Right renal cortex interstitium (tissue), 3 donors: ENCODE measurements at regions not wholly inside any gene's neighbourhood (a gene's known extent, or its start where the extent isn't known, plus 50 kb on each side); places are given as distances from the start of the nearest gene placed in this dataset.
"Not testable (repeated sequence)": the region's sequence is repeated elsewhere in the genome, so short reads cannot be mapped to it uniquely, and the experiment has no call there.

Experiments used
- DNase-seq, 3 donors: peaks; one replicate each; pipeline ENCODE4 v3.0.0-alpha.2; 2013; ENCODE audit warnings: low read depth in 3 of 3, low spot score in 2 of 3

DNA sequence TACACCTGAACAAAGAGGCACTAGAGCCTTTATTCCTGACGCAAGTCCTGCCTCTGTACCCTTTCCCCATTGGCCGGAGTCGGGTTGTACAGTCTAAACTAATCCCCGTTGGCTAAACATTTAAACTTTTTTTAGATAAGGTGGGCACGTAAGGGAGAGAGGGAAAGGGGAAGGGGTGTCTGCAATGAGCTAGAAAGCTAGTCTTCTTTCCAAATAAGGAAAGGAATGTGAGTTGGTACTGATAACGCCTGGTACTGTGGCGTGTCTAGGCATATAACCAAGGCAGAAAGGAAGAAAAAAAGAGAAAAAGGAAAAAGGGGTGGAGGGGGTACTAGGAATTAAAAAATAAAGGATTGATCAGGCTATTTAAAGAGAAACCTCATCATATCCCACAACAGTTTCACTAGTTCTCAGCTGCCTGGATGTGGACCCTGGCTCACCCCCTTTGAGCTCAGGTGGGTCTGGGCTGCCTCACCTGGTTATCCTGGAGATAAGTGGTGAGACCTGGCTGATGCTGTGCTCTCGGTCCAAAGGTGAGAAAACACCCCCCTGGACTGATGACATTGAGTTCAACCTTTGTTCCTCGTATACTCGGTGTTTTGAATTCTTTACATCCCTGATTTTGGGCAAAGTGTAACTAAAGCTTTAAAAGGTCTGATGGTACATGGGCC is 90.9 kb upstream of the EEF2KMT start:
- DNase-seq = no peak

DNA sequence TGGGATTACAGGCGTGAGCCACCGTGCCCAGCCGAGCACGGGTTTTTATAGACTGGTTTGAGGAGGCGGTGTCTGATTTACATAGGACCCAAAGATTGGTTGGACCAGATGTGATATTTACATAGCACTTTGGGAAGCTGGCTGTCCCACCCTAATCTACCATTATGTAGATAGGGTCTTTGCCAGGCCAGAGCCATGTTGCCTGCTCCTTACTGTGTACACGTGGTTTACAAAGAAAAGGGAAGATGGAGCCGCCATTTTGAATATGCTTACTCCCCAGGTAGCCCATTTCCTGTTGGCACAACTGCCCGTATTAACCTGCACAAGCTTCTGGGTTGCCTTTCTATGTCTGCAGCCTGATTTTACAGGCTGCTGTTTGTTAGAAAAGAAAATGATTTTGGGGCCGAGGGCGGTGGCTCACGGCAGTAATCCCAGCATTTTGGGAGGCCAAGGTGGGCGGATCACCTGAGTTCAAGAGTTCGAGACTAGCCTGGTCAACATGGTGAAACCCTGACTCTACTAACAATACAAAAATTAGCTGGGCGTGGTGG is 89.9 kb upstream of the EEF2KMT start:
- DNase-seq = no peak

DNA sequence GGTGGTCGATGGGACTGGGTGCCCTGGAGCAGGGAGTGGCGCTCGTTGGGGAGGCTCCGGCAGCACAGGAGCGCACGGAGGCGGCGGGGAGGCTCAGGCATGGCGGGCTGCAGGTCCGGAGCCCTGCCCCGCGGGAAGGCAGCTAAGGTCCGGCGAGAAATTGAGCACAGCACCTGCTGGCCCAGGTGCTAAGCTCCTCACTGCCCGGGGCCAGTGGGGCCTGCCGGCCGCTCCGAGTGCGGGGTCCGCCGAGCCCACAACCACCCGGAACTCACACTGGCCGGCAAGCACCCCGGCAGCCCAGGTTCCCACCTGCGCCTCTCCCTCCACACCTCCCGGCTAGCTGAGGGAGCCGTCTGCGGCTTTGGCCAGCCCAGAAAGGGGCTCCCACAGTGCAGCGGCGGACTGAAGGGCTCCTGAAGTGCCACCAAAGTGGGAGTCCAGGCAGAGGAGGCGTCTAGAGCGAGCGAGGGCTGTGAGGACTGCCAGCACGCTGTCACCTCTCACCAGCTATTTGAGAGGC is 88.8 kb upstream of the EEF2KMT start:
- no peak for DNase-seq

DNA sequence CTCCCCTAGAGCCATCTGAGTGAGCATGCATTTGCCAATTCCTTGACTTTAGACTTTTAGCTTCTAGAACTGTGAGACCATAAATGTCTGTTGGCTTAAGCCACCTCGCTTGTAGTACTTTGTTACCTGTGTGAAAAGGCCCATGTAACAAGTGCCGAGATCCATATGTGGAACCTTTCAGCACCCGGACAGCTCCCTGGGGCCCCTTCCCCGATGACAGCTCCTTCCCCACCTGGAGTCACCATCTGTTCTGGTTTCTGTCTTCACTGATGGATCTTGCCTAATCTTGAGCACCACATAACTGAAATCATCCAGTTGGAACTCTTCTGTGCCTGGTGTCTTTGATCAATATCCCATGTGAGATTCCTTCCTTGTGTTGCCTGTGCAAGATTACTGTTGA is 78.9 kb upstream of the EEF2KMT start:
- DNase-seq = peak in 1 of 3 donors; percentile 2

GRCh38 chr16:5175266-5175665 is 77.7 kb upstream of the EEF2KMT start:
- no peak for DNase-seq

DNA sequence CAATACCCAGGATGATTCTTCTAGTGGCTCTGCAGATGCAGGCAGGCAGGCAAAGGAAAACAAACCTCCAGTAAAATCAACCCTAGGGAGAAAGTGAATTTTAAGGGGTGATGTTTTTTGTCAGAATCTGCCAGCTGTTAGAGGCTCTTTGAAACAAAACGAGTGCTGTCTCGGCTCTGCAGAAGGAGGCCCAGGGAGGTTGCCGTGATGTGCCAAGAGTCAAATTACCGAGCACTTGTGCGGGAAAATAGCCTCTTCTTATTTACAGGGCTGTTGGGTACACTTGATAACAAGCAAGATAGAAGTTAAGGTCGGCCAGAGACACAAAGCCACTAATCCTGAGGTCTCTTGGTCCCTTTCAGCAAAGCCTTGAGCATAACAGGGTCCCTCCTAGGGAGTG is 68.9 kb upstream of the EEF2KMT start:
- DNase-seq = no peak

- DNase-seq = not testable (repeated sequence)
These were observed 67.8 kb upstream of the EEF2KMT start for GRCh38 chr16:5165429-5165828.

DNA sequence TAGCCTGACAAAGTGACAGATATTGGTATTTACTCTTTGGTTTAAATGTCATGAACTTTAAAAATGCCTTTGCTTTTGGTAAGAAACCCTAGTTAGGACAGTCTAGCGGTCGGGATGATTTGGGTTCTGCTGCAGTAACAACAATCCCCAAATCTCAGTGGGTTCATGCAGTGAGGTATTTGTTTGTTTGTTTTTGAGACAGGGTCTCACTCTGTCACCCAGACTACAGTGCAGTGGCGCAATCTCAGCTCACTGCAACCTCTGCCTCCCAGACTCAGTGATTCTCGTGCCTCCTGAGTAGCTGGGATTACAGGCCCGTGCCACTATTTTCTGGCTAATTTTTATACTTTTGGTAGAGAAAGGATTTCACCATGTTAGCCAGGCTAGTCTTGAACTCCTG is 65.2 kb upstream of the EEF2KMT start:
- not testable (repeated sequence) for DNase-seq

- not testable (repeated sequence) for DNase-seq
These were observed 64.3 kb upstream of the EEF2KMT start for GRCh38 chr16:5161888-5162287.

DNA sequence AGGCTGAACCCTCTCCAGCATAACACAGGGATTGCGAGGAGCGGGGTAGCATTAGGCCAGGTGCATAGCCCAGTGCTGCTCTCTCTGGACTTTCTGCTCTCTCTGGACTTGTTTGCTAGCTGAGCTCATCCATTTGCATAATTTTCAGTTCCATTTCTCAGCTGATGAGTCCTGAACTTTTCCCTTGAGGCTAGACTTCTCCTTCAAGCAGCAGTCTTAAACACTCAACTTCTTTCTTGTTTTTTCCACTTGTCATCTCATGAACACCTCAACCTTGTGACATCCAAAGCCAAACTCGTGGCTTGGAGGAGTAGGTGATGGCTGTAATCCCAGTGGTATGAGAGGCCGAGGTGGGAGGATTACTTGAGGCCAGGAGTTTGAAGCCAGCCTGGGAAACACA is 62.4 kb upstream of the EEF2KMT start:
- not testable (repeated sequence) for DNase-seq

GRCh38 chr16:5159537-5159936 is 61.9 kb upstream of the EEF2KMT start:
- DNase-seq = not testable (repeated sequence)

DNA sequence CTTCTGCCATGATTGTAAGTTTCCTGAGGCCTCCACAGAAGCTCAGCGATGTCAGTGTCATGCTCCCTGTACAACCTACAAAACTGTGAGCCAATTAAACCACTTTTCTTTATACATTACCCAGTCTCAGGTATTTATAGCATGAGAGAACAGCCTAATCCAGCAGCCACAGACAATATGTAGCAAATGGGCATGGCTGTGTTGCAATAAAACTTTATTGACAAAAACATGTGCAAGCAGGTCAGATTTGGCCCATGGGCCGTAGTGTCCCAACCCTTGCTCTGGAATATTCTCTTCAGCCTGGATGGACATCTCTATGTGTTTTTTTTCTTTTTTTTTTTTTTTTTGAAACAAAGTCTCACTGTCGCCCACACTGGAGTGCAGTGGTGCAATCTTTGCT is 60.9 kb upstream of the EEF2KMT start:
- no peak for DNase-seq

GRCh38 chr16:5156486-5156885 is 58.9 kb upstream of the EEF2KMT start:
- not testable (repeated sequence) for DNase-seq

DNA sequence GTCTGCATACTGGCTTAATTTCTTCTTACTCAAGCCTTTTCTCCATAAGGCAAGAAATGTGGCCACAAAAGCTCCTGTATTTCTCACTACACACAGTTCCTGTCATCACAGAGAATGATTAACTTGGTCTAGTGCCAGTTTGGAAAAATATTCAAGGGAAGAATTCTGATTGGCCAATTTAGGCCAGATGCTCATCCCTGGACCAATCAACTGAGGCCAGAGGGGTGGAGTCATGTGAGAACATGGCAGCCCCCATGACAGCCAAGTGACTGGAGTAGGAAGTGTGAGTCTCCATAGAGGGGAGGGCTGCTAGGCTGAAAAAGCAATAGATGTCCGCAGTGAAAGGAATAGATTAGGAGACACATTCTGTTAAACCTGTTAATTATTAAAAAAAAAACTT is 56.4 kb upstream of the EEF2KMT start:
- not testable (repeated sequence) for DNase-seq

DNA sequence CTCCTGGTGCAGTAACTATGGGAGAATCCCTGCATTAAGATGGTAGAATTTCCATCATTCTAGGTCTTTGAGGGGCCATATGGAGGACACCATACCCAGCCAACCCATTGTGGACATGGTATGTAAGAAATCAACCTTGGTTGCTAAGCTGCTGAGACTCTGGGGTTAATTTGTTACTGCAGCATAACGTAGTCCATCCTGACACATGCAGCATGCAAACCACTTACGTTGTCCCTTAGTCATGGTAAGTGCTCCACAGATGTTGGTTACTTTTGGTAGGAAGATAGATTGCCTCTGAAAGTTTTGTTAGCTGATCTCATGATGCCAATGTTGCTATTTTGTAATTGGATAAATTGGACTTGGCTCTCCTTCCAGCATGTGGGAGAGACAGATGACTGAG is 53.8 kb upstream of the EEF2KMT start:
- DNase-seq = not testable (repeated sequence)
